ENCODE measurements at regions not wholly inside any gene's neighbourhood (a gene's known extent, or its start where the extent isn't known, plus 50 kb on each side); places are given as distances from the start of the nearest gene placed in this dataset.
A peak's percentile ranks its signal among the peaks of the same experiment; 100 is the strongest.

GRCh38 chr21:35768187-35768586 is 292.1 kb downstream of the SETD4 start:
- no peak overlapping the region for H2BK15ac ChIP-seq (ENCODE audit: low read depth, low read length)
- H3K9me3 ChIP-seq (ENCODE audit: control insufficient read depth, low read depth, low read length) = no peaks in the 10 kb centered on the region
- H2BK20ac ChIP-seq (ENCODE audit: low read depth, low read length, poor library complexity, severe bottlenecking) = no peak overlapping the region
- peak overlapping the region; percentile 78 for H2AFZ ChIP-seq (ENCODE audit: low read length)
- no peak overlapping the region for H3T11ph ChIP-seq (ENCODE audit: low read length)
- H2BK12ac ChIP-seq (ENCODE audit: insufficient read length, low read depth, low read length) = no peak overlapping the region
- H3K79me1 ChIP-seq (ENCODE audit: insufficient read depth, low read depth, low read length, poor library complexity, severe bottlenecking) = no peaks in the 10 kb centered on the region
- no peaks in the 10 kb centered on the region for H3K27me3 ChIP-seq (ENCODE audit: insufficient read depth, low read length)
- H3K27me3 Mint-ChIP-seq (ENCODE audit: low read depth) = no peaks in the 10 kb centered on the region
- no peak overlapping the region for H3K14ac ChIP-seq (ENCODE audit: insufficient read depth, low read length)
- H2BK5ac ChIP-seq (ENCODE audit: insufficient read length, low read length) = no peak overlapping the region
- H4K8ac ChIP-seq (replicated peaks; ENCODE audit: insufficient read length, low read depth, low read length) = no peak overlapping the region
- H3K4me2 ChIP-seq (ENCODE audit: insufficient read depth, insufficient read length, low read length) = no peak overlapping the region
- no peak overlapping the region for H3K23ac ChIP-seq (ENCODE audit: insufficient read length, low read depth, low read length)
- H4K91ac ChIP-seq (ENCODE audit: insufficient read length, low read depth, low read length) = no peak overlapping the region
- TF ChIP-seq CTCF (conservative IDR thresholded peaks at IDR 0.05) = no peak
- peaks cover 12 to 13% of the 10 kb centered on the region in 2 experiments for H3K4me1 Mint-ChIP-seq
- H3K27ac Mint-ChIP-seq = peak overlapping the region in 2 of 3 experiments; percentile 91 to 97; a peak in 4 of 7 replicates
- no peak overlapping the region for H3K18ac ChIP-seq (ENCODE audit: insufficient read length, low read depth, low read length)
- H3K9me3 Mint-ChIP-seq = peaks cover 2 to 5% of the 10 kb centered on the region in 2 experiments
- no peak overlapping the region for H3K56ac ChIP-seq (ENCODE audit: insufficient read length, low read depth, low read length)
- DNase-seq = no peak
- no peak overlapping the region for H3K4ac ChIP-seq (ENCODE audit: low read depth, low read length)
- H3K4me1 ChIP-seq (ENCODE audit: insufficient read depth, low read length) = no peaks in the 10 kb centered on the region
- no CpG with 5 or more reads among the region's 2 CpGs for WGBS (ENCODE audit: extremely low coverage, insufficient read length, low lambda C conversion rate)
- no peak overlapping the region for H3K27ac ChIP-seq (ENCODE audit: insufficient read length, low read depth, low read length)
- H3K23me2 ChIP-seq (ENCODE audit: insufficient read length, low read depth, low read length, poor library complexity, severe bottlenecking) = no peaks in the 10 kb centered on the region
- H2AK5ac ChIP-seq (ENCODE audit: insufficient read length, low read length) = no peak overlapping the region
- no peaks in the 10 kb centered on the region for H3K79me2 ChIP-seq (ENCODE audit: insufficient read depth, low read length)
- peaks cover 0 to 1% (median 0%) of the 10 kb centered on the region in 3 experiments; a peak in 1 of 7 replicates for H3K36me3 Mint-ChIP-seq (ENCODE audit: insufficient read depth in 1 of 3, low read depth in 3 of 3)
- no peak overlapping the region for H2BK120ac ChIP-seq (ENCODE audit: low read depth, low read length, poor library complexity, severe bottlenecking)
- H4K20me1 ChIP-seq (ENCODE audit: control insufficient read depth, insufficient read depth, insufficient read length) = no peaks in the 10 kb centered on the region
- H3K9ac ChIP-seq (ENCODE audit: extremely low read depth, insufficient read length, low read length) = no peak overlapping the region
- no peak overlapping the region for H3K4me3 Mint-ChIP-seq
- no peak overlapping the region for H4K5ac ChIP-seq (ENCODE audit: insufficient read length, low read depth, low read length)

All from H9 (cell line).